Esophagus muscularis mucosa (tissue), 4 donors: ENCODE measurements at regions not wholly inside any gene's neighbourhood (a gene's known extent, or its start where the extent isn't known, plus 50 kb on each side); places are given as distances from the start of the nearest gene placed in this dataset.
A peak's percentile ranks its signal among the peaks of the same experiment; 100 is the strongest.

Experiments used
- DNase-seq: peaks from one replicate; pipeline ENCODE4 v3.0.0-alpha.2; 2017; ENCODE audit errors: extremely low spot score
- H3K27ac ChIP-seq, 4 donors: fragments of 200-600 bp; sonication (generic); replicated peaks in 1 of 4; 1 replicate in 3 of 4; 2 replicates in 1 of 4; pipeline ENCODE4 v1.5.1; 2016 to 2019; ENCODE audit warnings: mild to moderate bottlenecking in 1 of 4
- H3K27me3 ChIP-seq, 4 donors: fragments of 200-600 bp; sonication (generic); one replicate each; pipeline versions ENCODE4 v1.5.1 to v1.6.0; 2016 to 2019
- H3K36me3 ChIP-seq, 4 donors: fragments of 200-600 bp; sonication (generic); one replicate each; pipeline ENCODE4 v1.5.1; 2016 to 2019
- H3K4me1 ChIP-seq, 4 donors: fragments of 200-600 bp; sonication (generic); one replicate each; pipeline ENCODE4 v1.5.1; 2016 to 2019
- H3K4me3 ChIP-seq, 4 donors: fragments of 200-600 bp; sonication (generic); 1 replicate in 2 of 4; 2 replicates in 2 of 4; pipeline ENCODE4 v1.5.1; 2016 to 2019; ENCODE audit warnings: mild to moderate bottlenecking in 4 of 4, moderate library complexity in 1 of 4
- H3K9me3 ChIP-seq, 4 donors: fragments of 200-600 bp; sonication (generic); 1 replicate in 3 of 4; 2 replicates in 1 of 4; pipeline ENCODE4 v1.5.1; 2016 to 2019
- EP300 ChIP-seq: sonication (generic); formaldehyde crosslinking; IDR thresholded peaks from one replicate; pipeline ENCODE4 v1.6.1; 2017; ENCODE audit warnings: antibody characterized with exemption
- POLR2A ChIP-seq: fragments of 450-650 bp; IDR thresholded peaks from one replicate; pipeline ENCODE4 v1.6.1; 2017; ENCODE audit warnings: antibody characterized with exemption, moderate library complexity, mild to moderate bottlenecking, low read depth
- POLR2AphosphoS5 ChIP-seq, 2 donors: sonication (generic); formaldehyde crosslinking; IDR thresholded peaks; one replicate each; pipeline ENCODE4 v1.6.1; 2017; ENCODE audit warnings: antibody characterized with exemption in 2 of 2
- WGBS: methylation state at CpG from one replicate; pipeline ENCODE4 v1.1.5; 2018; 5-methylcytosine and 5-hydroxymethylcytosine counted together
- intact Hi-C: fragments of 100-400 bp; cut with DNase I; formaldehyde crosslinking; loops from one replicate; pipeline ENCODE4 v1.15.1; 2023
- TF ChIP-seq, protein P1 (sequence below), 3 experiments: fragments of 200-600 bp in 2 of 3; fragments of 450-650 bp in 1 of 3; sonication (generic) in 2 of 3; IDR thresholded peaks; one replicate each; pipeline ENCODE4 v1.5.1; 2017 to 2019; ENCODE audit warnings: antibody characterized with exemption in 3 of 3, mild to moderate bottlenecking in 2 of 3, moderate library complexity in 1 of 3

DNA sequence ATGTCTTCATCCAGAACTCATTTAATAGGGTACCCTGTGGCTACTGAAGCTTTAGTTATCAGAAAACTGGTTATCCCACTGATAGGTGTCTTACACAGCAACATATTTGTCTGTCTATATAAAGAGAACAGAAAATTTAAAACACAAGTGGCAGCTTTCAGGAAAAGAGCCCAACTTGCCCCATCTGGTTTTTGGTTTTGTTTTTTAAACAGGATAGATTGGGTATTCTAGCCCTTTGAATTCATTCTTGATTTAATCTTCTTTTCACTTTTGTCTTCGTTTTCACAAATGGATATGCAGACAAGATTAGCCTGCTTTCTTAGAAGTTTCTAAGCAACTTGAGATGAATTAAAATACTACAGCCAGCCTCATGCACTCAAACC, 91.3 kb downstream of the KLF6 start:
- Histone ChIP-seq H3K4me3 (no peak overlapping the region), H3K27me3 (no peaks in the 10 kb centered on the region), H3K27ac (no peak overlapping the region), H3K9me3 (no peaks in the 10 kb centered on the region), H3K36me3 (no peaks in the 10 kb centered on the region), H3K4me1 (peaks cover 7 to 10% (median 9%) of the 10 kb centered on the region in 4 donors)
- no peak for DNase-seq
- no peak for TF ChIP-seq EP300
- TF ChIP-seq, protein P1, sequence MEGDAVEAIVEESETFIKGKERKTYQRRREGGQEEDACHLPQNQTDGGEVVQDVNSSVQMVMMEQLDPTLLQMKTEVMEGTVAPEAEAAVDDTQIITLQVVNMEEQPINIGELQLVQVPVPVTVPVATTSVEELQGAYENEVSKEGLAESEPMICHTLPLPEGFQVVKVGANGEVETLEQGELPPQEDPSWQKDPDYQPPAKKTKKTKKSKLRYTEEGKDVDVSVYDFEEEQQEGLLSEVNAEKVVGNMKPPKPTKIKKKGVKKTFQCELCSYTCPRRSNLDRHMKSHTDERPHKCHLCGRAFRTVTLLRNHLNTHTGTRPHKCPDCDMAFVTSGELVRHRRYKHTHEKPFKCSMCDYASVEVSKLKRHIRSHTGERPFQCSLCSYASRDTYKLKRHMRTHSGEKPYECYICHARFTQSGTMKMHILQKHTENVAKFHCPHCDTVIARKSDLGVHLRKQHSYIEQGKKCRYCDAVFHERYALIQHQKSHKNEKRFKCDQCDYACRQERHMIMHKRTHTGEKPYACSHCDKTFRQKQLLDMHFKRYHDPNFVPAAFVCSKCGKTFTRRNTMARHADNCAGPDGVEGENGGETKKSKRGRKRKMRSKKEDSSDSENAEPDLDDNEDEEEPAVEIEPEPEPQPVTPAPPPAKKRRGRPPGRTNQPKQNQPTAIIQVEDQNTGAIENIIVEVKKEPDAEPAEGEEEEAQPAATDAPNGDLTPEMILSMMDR (IDR thresholded peaks at IDR 0.05): no peak
- no peak for TF ChIP-seq POLR2A
- TF ChIP-seq POLR2AphosphoS5 (IDR thresholded peaks at IDR 0.05): no peak
- 70% methylated on average over 1 of the region's 1 CpG for WGBS
- intact Hi-C loops: no loop called here

DNA sequence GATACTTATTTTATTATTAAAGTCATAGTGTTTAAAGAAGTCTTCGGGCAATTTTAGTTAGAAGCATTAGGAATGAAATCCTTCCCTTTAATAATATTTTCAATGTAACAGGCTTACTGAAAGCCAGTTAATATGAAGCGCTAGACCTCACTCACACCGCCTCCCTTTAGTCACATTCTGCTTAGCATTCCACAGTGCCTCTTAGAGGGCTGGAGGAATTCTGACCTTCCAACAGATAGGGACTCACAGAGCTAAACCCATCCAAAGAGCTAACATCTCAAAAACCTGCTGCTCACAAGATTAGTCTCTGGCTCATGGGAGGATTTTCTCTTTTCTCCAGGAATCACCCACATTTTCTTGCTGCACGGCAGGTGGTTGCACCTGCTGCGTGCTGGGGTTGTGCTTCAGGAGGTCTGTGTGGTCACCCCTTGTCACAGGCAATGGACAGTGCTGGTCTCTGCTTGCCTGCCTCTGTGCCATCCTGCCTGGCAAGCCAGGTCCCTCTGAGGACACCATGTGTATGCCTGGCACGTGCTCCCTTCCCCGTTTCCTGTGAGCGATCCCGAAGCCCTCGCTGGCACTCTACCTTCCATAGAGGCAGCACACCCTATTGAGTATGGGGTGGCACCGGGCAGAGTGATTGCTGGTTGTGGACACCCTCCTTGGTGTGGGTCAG, 91.8 kb downstream of the KLF6 start:
- Histone ChIP-seq H3K27ac (no peak overlapping the region), H3K9me3 (no peaks in the 10 kb centered on the region), H3K4me1 (peaks cover 7 to 10% (median 9%) of the 10 kb centered on the region in 4 donors), H3K36me3 (no peaks in the 10 kb centered on the region), H3K27me3 (no peaks in the 10 kb centered on the region), H3K4me3 (no peak overlapping the region)
- intact Hi-C loops: no loop called here
- peak; percentile 75 for DNase-seq
- WGBS: 96% methylated on average over 11 of the region's 11 CpGs
- TF ChIP-seq, protein P1 (IDR thresholded peaks at IDR 0.05): no peak
- TF ChIP-seq EP300 (no peak), POLR2A (no peak), POLR2AphosphoS5 (IDR thresholded peaks at IDR 0.05) (no peak)

DNA sequence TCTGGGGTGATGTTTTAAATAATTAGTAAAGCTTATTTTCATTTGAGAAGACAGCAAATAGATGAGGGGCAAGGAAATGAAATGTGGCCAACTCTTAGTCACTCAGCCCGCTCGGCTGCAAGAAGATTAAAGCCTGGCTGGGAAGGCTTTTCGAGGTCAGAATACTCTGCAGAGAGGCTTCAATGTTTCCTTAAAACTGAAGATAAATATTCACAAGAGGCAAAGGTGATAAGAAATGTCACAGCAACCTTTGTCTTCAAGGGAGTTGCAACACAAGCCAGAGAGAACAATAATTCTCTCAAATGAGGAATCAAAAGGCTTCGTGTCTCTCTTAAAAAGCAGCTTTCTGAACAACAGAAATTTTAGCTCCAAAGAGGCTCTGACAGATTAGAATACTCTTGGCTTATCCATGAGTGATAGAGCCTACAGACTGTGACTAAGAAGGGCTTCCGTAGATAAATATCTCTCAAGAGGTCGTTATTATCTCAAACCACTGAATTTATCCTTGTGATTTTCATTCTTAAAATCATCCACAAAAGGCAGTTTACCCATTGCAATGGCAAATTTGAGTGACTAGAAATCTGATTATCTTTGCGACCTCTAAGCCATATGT, 92.5 kb downstream of the KLF6 start:
- TF ChIP-seq POLR2AphosphoS5 (IDR thresholded peaks at IDR 0.05) (no peak), EP300 (no peak), POLR2A (no peak)
- TF ChIP-seq, protein P1 (IDR thresholded peaks at IDR 0.05): no peak
- peak; percentile 26 for DNase-seq
- Histone ChIP-seq H3K4me3 (no peak overlapping the region), H3K9me3 (no peaks in the 10 kb centered on the region), H3K27me3 (no peaks in the 10 kb centered on the region), H3K27ac (peak overlapping the region in 2 of 4 donors; percentile 2 to 21), H3K4me1 (peaks cover 7 to 10% (median 9%) of the 10 kb centered on the region in 4 donors), H3K36me3 (no peaks in the 10 kb centered on the region)
- 52% methylated on average over 7 of the region's 7 CpGs for WGBS
- intact Hi-C loops: no loop called here

DNA sequence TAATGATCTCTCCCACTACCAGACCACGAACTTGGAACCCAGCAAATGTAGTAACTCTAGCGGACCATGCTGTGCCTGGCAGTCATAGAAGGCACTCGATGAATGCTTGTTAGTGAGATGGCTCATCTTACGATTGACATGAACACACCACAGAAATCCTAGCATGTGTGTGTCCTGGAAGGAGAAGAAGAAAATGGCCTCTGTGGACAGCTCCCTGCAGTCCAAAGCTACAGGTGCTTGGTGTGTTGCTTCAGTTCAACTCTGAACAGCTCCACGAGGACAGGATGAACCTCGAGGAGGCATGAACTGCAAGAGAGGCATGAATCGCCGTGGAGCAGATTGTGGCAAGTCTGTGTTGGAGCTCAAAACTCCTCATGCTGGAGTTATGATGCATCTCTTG, 93.5 kb downstream of the KLF6 start:
- no peaks in the 10 kb centered on the region for H3K9me3 ChIP-seq
- no peaks in the 10 kb centered on the region for H3K27me3 ChIP-seq
- H3K4me1 ChIP-seq: peaks cover 7 to 10% (median 9%) of the 10 kb centered on the region in 4 donors
- H3K27ac ChIP-seq: no peak overlapping the region
- WGBS: 83% methylated on average over 8 of the region's 8 CpGs
- intact Hi-C loops: no loop called here
- no peaks in the 10 kb centered on the region for H3K36me3 ChIP-seq
- H3K4me3 ChIP-seq: no peak overlapping the region
- TF ChIP-seq POLR2A: no peak
- TF ChIP-seq, protein P1 (IDR thresholded peaks at IDR 0.05): no peak
- TF ChIP-seq POLR2AphosphoS5 (IDR thresholded peaks at IDR 0.05): no peak
- no peak for TF ChIP-seq EP300
- DNase-seq: peak; percentile 29
